ENCODE measurements at regions not wholly inside any gene's neighbourhood (a gene's known extent, or its start where the extent isn't known, plus 50 kb on each side); places are given as distances from the start of the nearest gene placed in this dataset.
A peak's percentile ranks its signal among the peaks of the same experiment; 100 is the strongest.

DNA sequence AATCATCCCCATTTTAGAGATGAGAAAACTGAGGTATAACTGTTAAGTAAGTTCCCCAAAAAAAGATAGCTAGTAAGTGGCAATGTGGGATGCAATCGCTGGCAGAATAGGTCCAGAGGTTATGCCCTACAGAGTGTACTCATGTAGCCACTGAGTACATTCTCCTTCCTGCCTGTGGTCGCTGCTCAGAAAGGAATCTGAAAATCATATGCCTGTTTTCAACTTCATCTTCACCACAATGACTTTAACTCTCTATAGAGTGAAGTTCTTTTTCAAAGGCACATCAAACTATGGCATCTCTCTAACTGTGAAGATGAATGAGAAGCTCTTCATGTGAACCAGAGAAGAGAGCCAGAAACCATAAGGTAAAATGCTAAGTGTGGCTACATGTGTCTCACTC, 162.2 kb upstream of the SLC25A13 start:
- no peak for DNase-seq

GRCh38 chr7:96481796-96482195, 159.9 kb upstream of the SLC25A13 start:
- peak; percentile 1 for DNase-seq

- no peak for DNase-seq
Observed at GRCh38 chr7:96479015-96479645, 157.2 kb upstream of the SLC25A13 start.

DNA sequence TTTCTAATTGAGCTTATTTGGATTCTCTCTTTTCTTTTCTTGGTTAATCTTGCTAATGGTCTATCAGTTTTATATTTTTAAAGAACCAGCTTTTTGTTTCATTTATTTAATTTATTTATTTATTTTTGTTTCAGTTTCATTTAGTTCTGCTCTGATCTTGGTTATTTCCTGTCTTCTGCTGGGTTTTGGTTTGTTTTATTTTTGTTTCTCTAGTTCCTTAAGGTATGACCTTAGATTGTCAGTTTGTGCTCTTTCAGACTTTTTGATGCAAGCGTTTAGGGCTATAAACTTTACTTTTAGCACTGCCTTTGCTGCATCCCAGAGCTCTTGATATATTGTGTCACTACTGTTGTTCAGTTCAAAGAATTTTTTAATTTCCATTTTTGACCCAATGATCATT, 149.7 kb upstream of the SLC25A13 start:
- DNase-seq: no peak

DNA sequence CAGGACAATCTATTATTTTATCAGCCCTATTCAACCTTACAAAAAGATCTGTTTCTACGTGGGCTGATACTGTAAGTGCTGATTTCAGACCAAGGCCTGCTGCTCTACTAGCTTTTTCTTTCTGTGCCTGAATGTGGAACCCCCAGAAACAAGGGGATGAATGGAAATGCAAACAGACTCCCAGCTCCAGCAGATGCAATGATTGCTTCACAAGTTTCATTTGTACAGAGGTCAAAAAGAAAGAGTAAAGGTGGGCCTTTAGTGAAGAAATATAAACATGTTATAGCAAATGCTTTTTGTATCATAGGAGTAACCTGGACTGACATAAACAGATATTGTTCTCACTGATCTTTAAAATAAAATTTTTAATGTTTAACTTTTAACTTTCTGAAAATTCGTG, 130.2 kb upstream of the SLC25A13 start:
- DNase-seq: no peak

DNA sequence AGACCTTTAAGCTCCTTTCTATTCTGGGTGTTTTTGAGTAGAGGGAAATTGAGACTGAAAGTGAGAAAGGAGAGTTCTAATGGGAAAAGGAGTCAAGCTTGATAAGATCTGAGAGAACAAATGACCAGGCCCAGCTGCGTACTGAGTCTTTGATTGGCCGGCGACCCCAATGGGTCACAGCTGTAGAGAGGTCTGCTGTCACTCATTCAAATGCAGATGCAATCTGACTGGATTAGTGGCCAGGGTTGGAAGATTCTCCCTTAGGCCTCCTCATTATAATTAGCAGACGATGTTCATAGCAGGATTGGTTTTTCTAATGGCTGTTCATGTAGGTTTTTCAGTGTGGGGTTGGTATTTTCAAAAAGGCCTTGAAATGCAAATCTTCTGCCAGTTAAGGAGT, 127.2 kb upstream of the SLC25A13 start:
- no peak for DNase-seq

DNA sequence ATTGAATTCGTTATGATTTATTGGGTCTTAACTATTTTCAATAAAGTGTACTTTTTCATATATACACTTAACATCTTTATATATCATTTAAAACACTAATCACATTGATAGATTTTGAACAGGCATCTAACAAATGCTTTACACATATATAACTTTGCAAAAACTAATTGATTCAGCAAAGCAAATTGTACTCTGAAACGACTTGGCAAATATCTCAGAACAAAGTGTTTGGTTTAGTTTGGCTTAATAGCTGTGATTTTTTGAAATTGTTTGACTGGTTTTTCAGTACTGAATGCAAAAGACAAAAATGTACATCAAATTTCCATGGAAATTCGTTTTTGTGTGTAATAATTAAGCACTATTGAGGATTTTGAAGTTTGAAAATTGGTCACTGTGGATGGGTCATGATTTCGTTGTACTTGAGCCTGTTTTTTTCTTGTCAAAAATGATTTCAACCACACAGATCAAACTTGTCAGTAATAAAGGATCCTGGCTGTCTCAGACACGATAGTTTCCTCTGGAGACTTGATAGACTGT, 125.3 kb upstream of the SLC25A13 start:
- DNase-seq: no peak

- no peak for DNase-seq
Observed at GRCh38 chr7:96441436-96442084, 119.7 kb upstream of the SLC25A13 start.

DNA sequence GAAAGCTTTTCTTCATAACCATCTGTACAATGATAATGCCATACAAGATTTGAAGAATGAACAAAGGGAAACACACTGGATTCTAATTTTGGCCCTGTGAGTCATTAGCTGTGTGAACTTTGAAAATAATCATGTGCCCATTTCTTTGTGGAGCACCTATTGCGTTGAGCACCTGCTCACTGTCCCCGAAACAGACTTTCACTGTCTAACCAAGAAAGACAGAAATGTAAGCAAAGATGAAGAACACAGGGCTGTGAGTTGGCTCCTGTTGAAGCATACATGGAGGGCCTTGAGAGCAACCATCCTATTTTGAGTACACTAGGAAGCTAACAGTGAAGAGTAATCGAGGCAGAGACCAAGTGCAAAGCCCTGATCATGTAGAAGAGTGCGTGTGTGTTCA, 118.4 kb upstream of the SLC25A13 start:
- DNase-seq: no peak

DNA sequence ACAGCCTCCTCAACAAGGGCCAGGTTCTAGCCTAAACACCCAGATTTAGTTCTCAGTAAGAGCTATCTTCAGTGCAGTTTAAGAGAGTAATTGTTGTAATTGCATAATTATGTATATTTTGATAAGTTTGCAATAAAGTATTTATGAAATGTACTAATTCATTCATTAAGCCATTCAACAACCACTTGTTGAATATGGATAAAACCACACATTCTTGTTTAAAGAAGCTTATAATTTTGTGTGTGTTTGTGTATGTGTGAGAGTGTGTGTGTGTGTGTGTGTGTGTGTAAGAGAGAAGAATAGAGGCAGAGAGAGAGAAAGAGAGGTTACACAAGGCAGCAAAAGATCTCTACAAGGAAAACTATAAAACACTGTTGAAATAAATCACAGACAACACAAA, 115.0 kb upstream of the SLC25A13 start:
- DNase-seq: no peak

DNA sequence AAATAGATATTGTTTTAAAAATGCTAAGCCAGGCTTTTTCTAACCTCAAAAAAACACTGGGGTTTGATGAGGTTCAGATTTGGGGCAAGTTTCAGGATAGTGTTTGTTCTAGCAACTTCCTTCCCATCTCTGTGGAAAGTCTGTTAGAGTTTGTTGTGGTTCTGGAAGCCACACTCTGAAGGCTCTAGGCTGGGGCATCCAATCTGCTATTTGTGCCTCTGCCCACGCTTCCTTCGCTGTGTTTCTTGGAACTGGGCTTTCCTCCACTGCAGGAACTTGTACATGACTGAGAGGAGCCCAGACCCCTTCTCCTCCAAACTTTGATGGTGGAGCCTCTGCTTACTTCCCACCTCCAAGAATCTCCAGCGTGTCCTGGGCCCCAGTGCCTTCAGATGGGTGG, 108.5 kb upstream of the SLC25A13 start:
- no peak for DNase-seq

DNA sequence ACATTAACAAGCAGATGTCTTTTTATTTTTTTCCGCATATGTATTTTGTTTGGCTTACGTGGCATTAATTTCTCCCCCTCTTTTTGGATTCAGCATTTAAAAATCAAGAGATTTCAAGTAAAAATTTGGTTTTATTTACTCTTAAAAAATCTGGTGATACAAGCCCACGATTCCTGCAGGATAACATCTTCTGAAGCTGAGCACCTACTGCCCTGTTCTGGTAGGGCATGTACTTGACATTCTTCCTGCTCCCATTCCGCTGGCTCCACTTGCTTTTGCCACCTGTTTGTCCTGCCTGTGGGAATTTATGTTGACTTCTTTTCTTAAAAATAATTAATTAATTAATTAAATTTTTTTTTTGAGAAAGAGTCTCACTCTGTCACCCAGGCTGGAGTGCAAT, 105.2 kb upstream of the SLC25A13 start:
- no peak for DNase-seq

GRCh38 chr7:96426685-96427084, 104.8 kb upstream of the SLC25A13 start:
- DNase-seq: no peak

GRCh38 chr7:96426027-96426426, 104.1 kb upstream of the SLC25A13 start:
- peak; percentile 18 for DNase-seq

DNA sequence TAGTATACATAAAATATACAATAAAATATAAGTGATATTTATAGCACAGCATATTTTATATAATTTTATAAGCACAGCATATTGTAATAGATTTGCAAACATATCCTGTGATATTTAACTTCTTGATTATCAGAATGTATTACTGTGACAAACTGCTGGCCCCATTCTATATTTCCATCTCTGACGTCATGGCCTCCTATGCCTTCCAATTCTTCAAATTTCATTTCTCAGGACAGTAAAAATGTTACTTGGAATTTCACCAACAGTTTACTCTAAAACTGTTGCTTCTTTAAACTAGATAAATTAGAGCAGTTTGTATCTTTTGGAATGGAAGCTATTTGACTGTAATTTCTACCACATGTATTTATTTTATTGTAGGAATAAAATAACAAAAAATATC, 102.5 kb upstream of the SLC25A13 start:
- no peak for DNase-seq

GRCh38 chr7:96422388-96422787, 100.5 kb upstream of the SLC25A13 start:
- no peak for DNase-seq

DNA sequence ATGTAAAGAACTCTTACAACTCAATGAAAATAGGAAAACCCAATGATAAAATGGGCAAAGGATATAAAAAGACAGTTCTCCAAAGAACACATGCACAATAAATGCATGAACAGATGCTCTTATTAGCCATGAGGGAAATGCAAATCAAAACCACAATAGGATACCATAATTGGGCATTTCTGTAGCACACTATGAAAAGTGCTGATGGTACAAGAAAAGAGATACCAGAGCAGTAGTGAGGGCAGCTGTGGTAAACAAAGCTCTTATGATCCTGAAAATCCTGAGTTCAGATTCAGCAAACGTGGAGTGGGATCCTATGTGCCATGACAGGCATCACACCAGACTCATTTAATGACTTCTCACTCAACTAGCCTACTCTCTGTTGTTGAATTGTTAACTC, 96.7 kb upstream of the SLC25A13 start:
- no peak for DNase-seq

DNA sequence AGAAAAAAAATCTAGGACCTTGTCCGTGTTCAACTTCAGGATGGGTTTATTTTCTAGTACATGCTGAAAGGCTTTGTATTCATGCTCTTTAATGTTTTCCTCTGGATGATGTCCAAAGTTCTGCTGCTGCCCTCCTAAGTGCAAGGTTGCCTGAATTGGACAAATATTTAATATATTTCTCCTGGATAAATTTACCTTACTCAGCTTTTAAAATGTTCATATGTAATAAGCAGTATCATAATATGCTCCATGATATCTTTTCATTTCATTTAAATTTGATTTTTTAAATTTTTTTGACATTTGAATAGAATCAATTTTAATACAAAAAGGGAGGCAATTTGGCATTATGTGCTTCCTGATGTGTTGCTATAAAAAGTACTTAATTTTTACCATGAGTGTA, 95.9 kb upstream of the SLC25A13 start:
- no peak for DNase-seq

GRCh38 chr7:96416599-96416998, 94.7 kb upstream of the SLC25A13 start:
- no peak for DNase-seq

DNA sequence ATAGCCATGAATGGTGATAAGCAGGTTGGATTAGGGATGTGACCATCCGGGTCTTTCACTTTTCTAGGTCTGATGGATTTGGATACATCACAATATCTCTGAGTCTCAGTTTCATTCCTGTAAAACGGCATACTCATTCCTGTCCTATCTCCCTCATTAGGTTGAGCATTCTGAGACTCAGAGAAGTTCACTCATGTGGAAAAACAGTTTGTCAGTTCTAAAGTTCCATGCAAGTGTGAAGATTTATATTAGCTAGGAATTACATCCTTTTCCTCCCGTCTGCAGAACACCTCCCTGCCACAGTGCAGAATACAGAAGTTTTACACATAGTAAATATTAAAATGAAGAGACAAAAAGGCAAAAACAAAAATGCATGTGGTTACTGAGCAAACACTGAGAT, 94.2 kb upstream of the SLC25A13 start:
- no peak for DNase-seq

- no peak for DNase-seq
Observed at GRCh38 chr7:96415293-96415940, 93.5 kb upstream of the SLC25A13 start.

GRCh38 chr7:96414931-96415292, 93.0 kb upstream of the SLC25A13 start:
- DNase-seq: no peak

- no peak for DNase-seq
Observed at GRCh38 chr7:96410126-96410839, 88.4 kb upstream of the SLC25A13 start.
